TTC549 (cell line): ENCODE measurements at regions not wholly inside any gene's neighbourhood (a gene's known extent, or its start where the extent isn't known, plus 50 kb on each side); places are given as distances from the start of the nearest gene placed in this dataset.
"Not testable (repeated sequence)": the region's sequence is repeated elsewhere in the genome, so short reads cannot be mapped to it uniquely, and the experiment has no call there.

Source experiments
- FAIRE-seq: peaks from 2 replicates; lab custom pipeline; 2012; peaks lifted over from hg19 to GRCh38; lab: Jason Lieb, UNC

DNA sequence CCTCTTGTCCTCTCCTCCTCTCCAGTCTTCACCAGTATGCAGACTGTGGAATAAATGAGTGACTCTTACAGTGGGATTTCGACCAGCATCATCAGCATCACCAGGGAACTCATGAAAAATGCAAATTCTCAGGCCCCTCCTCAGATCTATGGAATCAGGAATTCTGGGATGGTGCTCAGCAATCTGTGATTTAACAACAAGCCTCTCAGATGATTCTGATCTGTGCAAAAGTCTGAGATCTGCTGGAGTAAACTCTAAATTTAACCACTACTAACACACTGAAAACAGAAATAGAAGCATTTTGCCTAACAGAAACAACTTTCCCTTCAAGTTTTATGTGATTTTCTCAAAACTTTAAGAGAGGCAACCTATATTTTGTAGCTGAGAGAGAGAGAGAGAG, 124.8 kb upstream of the FAM3C start:
- FAIRE-seq: no peak

DNA sequence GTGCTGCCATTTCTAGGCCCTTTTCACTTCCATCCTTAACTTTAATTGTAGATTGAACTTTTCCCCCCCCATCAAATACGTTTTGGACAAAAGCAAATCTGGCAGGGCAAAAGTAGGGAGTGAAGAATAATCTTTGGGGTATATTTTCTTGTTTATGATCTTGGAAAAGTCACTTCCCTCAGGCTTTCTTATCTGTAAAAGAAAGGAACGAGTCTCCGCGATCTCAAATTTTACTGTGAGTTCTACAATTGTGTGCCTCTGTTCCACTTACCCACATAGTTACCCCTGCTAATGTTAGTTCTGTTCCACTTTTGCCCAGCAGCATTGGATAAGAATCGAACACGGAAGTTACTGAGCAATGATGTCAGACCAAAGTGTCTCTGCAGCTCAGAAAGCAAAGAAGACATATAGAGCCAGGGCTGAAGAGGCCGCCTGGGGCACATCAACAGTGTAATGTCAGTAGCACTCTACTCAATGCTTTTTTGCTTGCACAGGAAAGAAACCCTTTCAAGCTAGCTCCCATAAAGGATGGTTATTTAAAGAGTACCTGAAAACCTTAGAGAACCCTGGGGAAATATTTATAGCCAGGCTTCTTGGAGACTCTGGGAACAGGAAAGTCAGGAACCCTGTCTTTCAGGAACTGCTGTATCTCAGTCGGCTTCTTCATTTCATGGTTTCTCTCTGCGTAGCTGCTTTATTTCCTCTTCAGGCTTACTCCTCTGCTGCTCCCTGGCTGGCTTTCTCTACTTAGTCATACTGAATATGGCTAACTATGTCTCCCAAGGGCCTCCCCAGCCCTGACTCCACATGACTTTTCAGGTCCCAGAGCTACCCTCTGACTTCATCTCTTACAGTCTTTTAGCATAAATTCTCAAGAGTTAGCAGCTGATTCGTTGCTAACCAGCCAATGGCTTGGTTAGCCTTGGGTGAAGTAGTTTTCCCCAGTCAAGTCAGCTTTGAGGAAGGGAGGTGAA, 123.7 kb upstream of the FAM3C start:
- no peak for FAIRE-seq

DNA sequence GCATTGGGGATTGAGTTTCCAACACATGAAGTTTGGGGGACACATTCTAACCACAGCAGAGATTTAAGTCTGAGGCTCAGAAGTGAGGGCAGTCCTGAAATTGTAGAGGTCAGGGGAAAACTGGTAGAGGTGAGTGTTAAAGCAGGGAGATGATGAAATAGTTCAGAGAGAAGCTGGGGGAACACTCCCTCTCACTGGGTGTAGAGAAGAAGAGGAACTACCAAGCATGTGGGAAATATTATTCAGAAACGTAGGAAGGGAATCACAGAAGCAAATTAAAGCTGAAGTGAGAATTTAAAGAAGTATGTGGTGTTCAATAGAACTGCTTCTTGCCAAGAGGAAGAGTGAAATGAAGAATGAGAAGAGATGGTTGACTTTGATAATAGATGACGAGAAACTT, 121.5 kb upstream of the FAM3C start:
- no peak for FAIRE-seq

DNA sequence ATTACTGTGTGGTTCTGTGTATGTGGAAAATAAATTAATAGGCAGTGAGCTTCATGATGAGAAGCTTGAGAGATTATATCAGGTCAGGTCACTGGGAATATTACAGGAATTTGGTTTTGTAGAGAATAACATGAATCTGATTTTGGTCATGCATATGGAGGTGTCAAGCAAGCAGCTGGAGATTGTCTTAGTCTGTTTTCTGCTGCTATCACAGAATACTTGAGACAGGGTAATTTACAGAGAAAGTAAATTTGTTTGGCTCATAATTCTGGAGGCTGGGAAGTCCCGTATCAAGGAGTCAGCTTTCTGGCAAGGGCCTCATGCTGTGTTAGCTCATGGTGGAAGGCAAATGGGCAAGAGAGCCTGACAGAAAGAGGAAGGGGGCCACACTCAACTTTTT, 120.7 kb upstream of the FAM3C start:
- no peak for FAIRE-seq

DNA sequence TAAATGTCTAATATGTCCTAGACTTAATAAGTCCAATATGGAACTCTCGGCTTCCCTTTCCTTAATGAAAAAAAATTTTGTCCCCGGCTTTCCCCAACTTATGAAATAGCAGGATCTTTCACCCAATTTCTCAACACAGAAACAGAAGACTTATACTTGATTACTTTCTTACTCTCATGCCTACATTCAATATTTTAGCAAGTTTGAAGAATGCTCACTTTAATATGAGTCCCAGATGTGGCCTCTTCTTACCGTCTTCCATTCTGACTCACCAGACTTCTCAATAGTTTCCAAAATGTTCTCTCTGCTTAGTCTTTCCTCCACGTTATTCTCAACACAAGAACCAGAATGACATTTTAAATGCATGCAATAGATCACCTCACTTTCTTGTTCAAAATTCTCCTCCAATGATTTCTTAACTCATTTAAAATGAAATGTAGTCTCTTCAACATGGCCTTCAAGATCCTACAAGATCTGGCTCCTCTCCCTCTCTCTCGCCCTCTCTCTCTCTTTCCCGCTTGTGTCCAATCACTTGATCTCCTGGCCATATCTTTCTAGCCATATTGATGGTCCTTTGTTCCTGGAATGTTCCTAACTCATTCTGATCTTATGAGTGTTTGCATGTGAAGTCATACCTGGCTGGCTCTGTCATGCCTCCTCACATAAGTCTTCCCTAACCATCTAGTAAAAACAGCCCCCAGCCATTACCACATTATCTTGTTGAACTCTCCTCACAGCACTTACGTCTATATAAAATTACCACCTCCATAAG, 119.7 kb upstream of the FAM3C start:
- FAIRE-seq: no peak

DNA sequence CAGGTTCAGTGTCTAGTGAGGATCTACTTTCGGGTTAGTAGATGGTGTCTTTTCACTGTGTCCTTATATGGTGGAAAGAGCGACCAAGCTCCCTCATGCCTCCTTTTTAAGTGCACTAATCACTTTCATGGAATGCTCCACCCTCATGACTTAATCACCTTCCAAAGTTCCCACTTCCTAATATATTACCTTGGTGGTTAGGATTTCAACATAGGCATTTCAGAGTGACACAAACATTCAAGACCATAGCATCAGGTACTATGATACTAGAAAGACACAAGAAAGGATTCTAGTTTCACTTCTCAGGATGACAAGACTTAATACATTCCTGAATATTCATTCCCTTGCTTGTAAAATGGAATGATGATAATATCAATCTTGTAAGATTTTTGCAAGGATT, 119.1 kb upstream of the FAM3C start:
- FAIRE-seq: no peak

DNA sequence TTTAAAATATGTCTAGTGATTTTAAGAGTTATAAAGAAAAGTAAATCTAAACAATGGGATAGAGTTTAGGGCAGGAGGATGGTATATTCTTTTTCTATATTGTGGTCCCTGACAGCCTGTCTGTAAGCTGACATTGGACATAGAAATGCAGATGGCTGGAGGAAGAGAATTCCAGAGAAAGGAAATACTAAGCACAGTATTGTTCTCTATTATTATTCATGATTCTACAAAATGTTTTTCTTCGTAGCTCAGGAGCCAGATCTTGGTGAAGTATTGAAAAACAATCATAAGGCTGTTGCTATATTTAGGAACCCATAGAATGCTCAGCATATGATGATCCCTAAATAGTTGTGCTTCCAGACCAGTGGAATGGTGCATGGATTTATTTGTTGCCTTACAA, 117.0 kb upstream of the FAM3C start:
- FAIRE-seq: no peak

DNA sequence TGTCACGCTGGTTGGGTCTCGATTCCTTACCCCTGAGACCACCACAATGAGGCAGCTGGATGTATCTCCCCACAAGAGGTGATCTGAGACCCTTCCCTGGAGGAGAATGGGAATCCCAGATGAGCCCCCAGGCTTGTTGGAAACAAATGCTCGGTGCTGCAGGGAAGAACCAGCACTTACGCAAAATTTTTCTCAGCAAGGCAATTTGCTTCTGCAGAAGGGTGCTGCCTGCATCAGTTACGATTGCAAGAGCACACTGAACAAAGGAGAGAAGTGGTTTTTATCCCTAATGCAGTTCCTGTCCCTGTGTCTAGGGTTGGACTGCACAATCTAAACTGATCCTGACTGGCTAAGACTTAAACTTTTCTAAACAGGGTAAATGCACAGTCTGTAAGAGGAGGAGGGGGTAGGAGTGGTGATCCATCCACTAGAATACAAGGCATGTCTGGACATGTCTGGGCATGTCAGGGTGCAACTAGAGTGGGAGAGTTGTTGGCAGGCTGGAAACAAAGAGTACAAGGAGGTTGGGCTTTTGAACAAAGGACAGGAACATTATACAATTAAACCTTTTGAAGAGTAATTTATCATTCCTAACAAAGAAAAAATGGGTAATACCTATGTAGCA, 114.9 kb upstream of the FAM3C start:
- FAIRE-seq: no peak

DNA sequence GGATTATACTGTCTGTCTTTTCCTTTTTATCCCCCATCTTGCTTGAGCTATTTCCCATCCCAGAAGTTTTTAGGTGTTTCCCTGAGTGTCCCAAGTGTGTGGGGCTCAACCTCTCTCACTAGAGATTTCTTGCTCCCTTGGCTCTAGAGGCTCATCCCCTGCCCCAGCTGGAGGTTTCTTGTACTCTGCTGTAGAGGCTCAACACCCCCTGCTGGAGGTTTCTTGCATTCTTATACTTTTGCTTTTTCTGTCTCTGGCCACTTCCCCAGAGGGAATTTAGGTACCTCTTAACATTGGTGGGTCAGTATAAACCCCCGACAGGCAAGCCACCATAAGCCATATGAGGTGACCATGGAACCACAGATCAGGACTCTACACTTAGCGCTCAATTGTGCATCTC, 114.2 kb upstream of the FAM3C start:
- FAIRE-seq: no peak

DNA sequence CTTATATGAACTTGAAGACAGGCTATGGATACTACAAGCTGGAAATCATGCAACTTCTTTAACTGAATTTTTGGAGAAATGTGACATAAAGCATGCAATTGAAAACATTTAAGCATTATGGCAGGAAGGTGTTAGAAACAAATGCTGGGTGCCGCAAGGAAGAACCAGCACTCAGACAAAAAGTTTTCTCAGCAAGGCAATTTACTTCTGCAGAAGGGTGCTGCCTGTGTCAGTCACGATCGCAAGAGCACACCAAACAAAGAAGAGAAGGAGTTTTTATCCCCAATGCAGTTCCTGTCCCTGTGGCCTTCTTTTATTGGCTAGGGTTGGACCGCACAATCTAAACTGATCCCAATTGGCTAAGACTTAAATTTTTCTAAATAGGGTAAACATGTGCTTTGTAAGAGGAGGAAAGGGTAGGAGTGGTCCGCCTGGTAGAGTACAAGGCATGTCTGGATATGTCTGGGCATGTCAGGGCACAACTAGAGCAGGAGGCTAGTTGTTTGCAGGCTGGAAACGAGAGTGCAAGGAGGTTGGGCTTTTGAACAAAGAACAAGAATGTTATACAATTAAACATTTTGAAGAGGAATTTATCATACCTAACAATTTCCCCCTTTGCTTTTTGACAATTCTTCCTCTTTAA, 109.6 kb upstream of the FAM3C start:
- FAIRE-seq: no peak

DNA sequence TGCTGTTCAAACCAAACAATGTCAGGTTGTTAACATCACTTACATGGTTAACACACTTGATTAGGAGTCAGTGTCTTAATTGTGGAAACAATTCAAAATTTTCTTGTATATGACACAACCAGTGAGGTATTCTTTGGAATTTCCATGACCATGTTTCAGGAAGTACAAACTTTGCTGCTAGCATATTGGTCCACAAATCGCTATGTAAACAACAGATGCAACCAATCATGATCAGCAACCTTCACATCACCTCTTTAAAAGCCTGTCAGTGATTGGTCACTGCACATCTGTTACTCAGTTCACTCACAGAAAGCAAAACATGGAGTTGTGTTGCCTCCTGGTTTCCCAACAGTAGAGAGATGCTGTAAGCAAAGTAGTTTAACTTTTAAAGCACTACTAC, 108.9 kb upstream of the FAM3C start:
- no peak for FAIRE-seq

DNA sequence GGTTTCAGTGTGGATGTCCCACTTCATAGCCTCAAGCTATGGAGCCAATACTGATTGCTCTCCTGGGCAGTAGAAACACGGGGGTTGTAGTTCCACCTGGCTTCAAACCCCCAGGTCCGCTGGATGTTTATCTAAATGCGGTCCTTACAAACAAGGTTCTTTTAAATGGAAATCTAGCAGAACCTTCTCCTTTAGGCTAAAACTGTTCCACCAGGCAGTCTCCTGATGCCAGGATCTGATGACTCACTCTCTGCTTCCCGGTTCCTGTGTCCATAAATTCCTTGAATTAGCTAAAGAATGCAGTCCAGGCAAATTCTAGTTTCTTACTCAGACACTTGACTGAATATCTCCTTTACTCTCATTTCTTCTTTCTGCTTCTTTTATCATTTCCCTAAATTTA, 108.4 kb upstream of the FAM3C start:
- no peak for FAIRE-seq

DNA sequence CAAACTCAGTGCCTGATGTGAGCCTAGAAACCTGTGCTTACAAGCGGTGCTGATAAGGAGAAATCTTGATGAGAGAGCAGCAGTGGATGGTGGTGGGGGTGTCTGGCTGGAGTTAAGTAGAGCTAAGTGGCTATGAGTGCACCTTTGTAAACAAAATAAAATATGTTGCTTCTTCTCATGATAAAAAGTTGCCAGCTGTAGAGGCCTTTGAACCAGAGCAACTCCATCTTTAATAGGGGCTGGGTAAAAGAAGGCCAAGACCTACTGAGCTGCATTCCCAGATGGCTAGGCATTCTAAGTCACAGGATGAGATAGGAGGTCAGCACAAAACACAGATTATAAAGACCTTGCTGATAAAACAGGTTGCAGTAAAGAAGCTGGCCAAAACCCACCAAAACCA, 107.6 kb upstream of the FAM3C start:
- no peak for FAIRE-seq

DNA sequence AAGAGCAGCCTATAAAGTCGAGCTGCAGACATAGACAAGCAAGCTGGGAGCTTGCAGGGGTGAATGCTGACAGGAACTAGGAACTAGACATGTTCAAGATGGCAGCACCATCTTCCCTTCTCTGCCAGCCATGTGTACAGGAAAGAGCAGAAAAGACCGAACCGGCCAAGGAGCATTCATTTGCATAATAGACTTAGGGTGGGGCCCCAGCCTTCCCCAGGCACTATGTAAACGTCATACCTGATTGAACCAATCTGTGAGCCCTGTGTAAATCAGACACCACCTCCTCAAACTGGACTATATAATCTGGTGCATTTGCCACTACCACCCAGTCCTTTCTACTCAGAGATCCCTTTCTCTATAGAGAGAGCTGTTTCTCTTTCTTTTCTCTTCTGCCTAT, 106.9 kb upstream of the FAM3C start:
- no peak for FAIRE-seq

DNA sequence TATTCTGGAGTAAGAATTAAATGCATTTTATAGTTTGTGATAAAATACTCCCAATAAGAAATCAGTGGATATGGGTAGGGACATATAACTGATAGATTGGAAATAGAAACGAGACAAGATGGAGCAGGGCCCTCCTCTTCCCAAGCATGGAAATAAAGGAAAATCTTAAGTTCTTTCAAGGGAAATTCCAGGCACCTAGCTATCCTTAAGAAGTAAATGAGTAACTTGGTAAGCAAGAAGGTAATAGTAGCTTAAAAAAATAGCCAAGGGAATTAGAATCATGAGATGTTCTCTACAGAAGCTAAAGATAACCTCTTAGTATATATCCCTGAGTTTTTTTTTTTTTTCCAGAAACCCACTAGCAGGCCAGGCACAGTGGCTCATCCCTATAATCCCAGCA, 105.5 kb upstream of the FAM3C start:
- no peak for FAIRE-seq

DNA sequence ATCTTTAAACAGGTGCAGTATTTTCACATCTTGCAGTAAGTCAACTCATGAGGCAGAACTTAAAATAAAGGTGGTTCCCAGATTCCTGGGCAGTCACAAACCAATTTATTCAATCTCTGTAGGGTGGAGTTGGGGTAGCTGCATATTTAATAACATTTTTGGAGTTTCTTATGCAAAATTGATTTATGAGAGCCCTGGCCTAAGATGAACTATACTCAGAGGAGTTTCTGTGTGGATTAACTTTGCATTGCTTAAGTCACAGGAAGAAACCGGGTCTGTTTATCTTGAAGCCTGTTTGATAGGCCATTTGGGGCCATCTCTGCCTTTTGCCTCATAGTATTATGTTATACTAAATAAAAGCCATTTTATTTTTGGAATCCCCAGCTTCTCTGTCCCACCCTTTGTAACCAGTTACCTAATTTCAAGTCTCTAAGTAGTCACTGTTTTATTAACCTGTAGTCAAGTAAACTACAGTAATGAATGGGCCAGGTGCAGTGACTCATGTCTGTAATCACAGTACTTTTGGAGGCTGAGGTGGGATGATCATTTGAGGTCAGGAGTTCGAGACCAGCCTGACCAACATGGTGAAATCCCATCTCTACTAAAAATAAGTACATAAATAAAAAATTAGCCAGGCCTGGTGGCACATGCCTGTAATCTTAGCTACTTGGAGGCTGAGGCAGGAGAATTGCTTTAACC, 104.4 kb upstream of the FAM3C start:
- FAIRE-seq: no peak

DNA sequence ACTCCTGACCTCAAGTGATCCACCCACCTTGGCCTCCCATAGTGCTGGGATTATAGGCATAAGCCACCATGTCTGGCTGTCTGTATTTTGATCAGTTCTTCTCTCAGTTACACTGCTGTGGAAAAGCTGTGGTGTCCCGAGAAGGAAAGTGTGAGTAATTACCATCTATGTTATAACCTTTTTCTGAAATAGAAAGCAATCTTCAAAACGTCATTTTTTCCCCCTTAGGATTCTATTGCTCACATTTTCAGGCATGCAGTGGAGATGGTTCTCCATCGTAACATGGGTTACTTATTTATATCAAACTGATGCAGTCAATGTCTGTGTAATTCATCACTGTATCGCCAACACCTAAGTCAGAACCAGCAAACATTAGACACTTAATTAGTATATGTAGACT, 103.5 kb upstream of the FAM3C start:
- no peak for FAIRE-seq

DNA sequence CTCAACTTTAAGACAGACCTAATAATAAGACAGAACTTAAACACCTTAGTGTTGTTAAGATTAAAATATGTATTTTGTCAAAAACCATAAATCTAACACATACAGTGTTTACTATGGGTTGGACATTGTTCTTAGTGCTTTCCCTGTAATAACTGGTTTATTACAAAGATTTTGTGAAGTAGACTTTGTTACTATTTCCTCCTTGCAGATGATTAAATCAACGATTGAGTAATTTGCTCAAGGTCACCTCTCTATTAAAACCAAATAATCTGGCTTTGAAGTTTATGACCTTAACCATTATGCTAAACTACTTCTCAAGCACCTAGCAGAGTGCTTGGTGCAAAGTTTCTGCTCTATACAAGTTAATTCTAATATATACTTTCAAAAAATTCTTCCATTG, 102.7 kb upstream of the FAM3C start:
- no peak for FAIRE-seq

DNA sequence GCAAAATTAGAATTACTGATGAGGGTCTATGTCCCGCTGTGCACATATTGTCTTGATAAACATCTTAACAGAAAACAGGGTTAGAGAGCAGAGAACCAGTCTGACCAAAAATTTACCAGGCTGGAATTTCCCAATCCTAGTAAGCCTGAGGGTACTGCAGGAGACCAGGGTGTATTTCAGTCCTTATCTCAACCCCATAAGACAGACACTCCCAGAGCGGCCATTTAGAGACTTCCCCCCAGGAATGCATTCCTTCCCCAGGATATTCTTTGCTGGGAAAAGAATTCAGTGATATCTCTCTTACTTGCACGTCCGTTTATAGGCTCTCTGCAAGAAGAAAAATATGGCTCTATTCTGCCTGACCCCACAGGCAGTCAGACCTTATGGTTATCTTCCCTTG, 101.4 kb upstream of the FAM3C start:
- not testable (repeated sequence) for FAIRE-seq

DNA sequence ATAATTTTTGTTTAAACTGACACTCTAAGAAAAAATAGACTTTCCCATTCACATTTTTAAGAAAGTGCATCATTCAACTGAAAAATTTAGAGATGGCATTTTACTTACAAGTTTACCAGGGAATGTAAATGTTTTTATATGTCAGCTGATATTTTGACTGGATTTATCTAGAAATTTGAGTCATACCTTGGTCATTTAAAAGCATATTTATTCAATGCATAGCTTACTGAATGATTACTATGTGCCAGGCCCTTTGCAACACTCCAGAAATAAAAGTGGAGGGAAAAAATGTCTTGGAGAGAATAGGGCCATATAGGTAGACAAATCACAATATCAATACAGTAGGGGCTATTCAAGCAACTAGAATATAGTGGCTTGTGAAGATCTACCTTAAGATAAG, 98.4 kb upstream of the FAM3C start:
- FAIRE-seq: no peak

DNA sequence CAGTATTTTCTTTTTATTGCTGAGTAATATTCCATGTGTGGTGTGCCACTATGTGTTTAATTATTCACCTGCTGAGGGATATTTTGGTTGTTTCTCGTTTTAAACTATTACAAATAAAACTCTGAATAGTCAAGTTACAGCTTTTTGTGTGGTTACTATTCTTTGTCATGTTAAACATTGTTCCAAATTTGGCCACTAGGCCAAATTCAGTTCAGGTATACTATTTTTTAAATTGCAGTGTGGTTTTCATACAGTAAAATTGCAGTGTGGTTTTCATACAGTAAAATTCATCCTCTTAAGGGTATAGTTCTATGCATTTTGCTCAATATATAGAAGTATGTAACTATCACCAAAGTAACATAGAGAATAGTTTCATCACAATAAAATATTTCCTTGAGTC, 97.4 kb upstream of the FAM3C start:
- FAIRE-seq: no peak

DNA sequence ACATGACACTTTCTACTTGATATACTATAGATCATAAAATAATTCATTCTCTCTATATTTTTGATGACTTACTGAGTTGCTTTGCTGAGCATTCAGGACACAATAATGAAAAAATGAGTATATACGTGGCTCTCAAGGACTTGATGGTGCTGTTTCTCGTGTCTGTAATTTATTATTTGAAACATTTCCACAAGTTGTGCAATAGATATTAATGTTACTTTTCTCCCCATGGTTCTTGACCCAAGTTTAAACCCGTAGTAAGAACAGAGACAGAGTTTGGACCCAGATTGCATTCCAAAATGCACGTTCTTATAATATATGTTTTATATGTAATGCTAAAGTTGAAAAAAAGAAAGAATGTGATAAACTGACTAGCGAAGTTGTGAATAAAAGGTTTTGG, 94.2 kb upstream of the FAM3C start:
- no peak for FAIRE-seq
